GM21825 (cell line): ENCODE measurements at regions not wholly inside any gene's neighbourhood (a gene's known extent, or its start where the extent isn't known, plus 50 kb on each side); places are given as distances from the start of the nearest gene placed in this dataset.
"Not testable (repeated sequence)": the region's sequence is repeated elsewhere in the genome, so short reads cannot be mapped to it uniquely, and the experiment has no call there.

Experiments
- ATAC-seq: cut with Tn5 transposase; IDR thresholded peaks from one replicate; pipeline ENCODE4 v1.9.1; 2021; ENCODE audit warnings: mild to moderate bottlenecking, moderate library complexity; ENCODE audit not compliant: unreplicated experiment

DNA sequence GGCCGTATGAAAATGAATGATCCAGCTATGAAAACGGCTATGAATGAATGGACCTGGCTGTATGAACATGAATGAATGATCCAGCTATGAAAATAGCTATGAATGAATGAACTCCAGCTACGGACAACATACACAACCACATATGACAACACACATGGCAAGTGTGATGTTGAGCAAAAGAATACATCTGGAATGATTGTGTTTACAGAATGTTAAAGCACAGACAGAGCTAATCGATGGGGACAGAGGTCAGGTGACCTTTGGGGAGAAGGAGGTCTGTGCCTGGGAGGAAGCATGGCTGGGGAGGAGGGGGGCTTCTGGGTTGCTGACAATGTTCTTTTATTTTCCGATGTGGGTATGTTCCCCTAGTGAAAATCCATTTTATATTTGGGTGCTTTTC, 174.0 kb upstream of the WSCD1 start:
- ATAC-seq, result no peak

DNA sequence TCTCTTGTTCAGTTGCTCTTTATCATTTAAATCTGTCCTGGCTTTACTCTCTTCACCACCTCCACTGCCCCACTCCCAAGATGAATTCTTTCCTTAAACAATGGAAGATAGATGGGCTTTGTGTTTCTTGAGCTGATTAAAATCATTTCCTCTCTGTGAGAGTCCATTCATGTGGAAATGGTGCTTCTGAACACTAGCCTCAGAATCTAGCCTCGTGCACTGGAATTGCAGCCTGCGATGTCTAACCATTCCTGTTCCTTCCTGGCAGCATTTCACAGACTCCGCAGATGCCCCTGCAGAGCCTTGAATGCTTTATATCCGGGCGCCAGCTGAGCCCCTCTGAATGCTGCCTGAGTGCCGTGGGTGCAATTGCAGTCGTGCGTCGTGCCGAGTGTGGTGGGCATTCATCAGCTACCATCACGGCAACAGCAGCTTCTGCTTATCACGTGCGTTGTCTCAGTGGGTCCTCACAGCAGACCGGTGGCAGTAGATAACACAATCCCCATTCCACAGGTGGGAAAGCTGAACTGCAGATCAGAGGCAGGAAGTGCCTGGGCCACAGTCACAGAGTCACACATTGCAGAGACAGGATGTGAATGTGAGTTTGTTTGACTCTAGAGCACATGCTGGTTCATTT, 172.8 kb upstream of the WSCD1 start:
- ATAC-seq, result no peak

DNA sequence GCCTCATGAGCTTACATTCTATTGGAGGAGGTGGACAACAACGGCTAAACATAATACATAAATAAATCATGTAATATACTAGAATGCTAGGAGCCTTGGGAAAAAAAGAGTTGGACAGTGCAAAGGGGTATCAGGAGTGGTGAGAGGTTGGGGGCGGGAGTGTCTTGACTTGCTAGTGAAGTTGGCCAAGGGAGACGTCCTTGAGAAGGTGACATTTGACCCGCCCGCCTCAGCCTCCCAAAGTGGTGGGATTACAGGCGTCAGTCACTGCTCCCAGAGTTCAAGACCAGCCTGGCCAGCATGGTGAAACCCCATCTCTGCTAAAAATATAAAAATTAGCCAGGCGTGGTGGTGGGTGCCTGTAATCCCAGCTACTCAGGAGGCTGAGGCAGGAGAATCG, 172.2 kb upstream of the WSCD1 start:
- ATAC-seq, result not testable (repeated sequence)

DNA sequence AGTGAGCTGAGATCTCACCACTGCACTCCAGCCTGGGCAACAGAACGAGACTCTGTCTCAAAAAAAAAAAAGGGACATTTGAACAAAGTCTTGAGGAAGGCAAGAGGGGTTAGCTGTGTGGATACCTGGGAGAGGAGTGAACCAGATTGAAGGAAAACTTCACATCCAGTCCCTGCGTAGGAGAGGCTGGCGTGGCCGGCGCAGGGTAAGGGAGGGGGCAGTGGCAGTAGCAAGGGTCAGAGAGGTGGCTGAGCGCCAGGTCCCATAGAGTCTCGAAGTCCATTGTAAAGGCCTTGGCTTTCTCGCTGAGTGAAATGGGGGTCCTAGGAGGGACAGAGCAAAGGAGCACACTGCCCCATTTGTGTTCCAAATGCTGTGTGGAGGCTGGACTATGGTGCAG, 171.8 kb upstream of the WSCD1 start:
- ATAC-seq, result no peak

DNA sequence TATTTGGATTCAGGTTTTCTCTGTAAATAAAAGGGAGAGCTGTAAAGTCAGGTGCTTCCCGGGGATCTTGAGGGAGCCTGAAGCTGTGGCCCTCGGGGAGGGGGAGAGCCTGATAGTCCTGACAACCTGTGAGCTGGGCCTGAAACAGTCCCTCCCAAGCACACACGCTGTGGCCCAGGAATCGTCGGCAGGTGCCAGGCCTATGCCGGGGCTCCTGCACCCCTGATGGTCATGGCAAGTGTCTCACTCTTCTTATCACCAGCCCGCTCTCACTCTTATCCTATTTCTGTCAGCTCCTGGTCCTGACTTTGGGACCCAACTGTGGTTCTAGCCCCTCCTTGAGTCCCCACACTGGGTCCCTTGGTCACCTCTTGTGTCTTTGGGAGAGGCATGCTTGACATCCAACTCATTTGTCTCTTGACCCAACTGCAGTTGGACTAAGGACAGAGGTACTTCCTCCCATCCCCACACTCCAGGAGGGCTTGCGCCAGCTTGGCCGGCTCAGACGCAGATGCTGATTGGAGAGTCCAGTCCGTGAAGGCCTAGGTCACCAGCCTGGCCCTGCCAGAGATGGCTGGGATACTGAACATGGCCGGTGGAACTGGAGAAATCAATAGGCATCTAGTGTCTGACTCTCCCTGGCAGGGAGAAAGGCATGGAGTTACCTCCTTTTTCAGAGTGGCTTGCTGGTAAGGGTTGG, 170.5 kb upstream of the WSCD1 start:
- no peak for ATAC-seq

DNA sequence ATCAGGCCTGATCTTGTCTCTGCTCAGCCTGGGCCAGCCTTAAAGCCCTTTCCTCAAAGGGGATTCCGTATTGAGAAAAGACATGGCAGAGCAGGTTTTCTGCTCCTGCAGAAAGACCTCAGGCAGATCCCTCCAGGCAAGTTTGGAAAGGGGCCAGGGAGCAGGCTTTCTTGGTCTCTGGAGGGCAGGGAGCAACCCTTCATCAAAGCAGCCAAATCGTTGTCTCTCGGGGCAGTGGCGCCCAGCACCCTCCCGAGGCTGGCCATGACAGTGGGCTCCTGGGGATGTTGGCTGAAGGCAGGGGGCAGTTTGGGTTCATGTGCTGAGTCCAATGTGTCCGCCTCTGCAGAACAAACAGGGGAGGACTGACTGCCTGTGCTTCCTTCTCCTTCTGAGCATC, 168.4 kb upstream of the WSCD1 start:
- no peak for ATAC-seq

DNA sequence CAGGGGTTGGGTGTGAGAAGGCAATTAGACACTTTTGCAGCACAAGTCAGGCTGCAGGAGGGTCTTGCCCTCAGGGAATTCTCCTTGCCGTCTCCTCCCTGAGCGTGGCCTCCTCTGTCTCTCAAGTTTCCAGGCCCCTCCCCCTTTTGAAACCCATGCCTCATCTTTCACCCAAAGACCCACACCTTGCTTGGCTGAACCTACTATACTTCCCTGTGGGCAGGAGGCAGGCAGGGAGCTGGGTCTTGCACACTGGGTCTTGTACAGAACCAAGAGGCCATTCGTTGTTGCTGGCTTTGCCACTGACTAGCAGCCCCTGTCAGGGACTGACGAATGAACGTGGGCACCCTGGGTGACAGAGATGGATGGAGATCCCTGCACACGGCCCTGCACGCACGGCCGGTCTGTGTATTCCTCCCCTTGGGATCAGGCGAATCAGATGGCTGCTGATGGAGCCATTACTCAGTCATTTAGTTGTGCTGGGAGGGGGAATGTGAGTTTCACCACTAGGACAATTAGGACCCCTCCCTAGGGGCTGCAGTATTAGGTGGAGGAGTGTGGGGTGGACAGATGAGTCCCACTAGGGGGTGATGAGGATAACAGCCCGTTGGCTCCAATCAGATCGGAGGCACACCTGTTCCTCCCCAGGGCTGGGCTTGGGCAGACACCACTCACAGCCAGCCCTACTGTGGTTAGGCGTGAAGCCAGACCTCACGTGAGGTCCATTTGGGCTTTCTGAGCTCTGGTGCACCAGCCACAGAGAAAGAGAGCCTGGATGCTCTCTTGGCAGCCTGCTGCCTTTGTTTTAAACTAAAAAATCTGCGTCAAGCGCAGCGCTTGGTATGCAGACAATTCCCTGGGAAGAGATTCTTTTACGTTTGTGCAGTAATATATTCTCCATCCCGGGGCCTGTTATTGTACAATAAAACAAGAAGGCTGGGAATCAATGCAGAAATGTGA, 167.7 kb upstream of the WSCD1 start:
- ATAC-seq, result no peak

DNA sequence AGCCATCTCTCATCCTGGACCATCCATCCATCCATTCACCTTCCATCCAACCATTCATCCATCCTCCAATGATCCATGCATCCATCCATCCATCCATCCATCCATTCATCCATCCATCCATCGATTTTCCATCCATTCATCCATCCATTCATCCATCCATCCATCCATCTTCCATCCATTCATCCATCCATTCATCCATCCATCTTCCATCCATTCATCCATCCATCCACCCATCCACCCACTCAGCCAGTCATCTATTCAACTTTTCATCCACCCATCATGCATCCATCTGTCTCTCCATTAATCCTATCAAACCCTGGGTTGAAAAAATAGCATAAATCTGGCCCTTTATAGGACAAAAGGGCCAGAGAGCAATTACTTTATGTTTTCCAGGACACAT, 158.3 kb upstream of the WSCD1 start:
- ATAC-seq, result no peak

DNA sequence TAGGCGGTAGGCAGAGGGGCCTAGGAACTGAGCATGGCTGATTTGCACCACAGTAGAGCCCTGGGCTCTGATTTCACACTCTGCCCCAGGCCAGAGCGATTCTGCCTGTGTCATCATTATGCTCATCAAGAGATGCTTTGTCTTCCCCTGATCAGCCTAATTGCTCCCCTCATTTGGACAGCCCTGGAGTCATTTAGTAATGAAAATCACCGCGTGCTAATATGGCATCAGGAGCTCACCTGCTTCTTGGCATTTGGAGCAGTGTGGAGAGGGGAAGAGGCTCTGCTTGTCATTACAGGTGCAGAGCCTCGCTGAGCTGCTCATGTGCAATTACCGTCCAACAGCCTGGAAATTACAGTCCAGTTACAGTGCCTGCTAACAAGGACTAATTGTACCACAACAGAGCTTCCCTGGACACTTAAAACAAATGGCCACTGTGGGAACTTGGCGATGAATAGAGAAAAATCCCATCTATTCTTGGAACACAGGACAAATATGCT, 157.1 kb upstream of the WSCD1 start:
- no peak for ATAC-seq

DNA sequence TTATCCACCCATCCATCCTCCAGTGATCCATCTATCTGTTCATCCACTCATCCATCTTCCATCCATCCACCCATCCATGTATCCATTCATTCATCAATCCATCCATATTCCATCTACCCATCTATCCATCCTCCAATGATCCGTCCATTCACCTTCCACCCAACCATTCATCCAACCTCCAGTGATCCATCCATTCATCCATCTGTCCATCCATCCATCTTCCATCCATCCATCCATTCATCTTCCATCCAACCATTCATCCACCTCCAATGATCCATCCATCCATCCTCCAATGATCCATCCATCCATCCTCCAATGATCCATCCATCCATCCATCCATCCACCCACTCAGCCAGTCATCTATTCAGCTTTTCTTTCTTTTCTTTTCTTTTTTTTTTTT, 156.5 kb upstream of the WSCD1 start:
- no peak for ATAC-seq

DNA sequence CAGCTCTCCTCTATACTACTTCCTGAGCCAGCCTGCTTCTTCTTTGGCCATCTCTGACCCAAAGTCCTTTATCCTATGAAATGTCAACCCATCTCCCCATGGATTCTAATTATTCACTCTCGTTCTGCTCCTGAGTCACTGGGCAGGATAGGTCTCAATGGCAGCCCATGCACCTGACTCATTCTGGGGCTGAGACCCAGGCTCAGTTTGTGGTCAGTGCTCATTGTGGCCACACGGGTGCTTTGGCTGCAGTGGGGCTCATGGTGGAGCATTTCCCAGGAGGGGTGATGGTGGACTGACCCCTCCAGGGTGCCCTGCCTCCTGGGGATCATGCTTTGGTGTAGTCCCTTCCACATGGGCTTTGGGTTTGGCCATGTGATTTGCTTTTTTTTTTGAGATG, 154.8 kb upstream of the WSCD1 start:
- no peak for ATAC-seq

DNA sequence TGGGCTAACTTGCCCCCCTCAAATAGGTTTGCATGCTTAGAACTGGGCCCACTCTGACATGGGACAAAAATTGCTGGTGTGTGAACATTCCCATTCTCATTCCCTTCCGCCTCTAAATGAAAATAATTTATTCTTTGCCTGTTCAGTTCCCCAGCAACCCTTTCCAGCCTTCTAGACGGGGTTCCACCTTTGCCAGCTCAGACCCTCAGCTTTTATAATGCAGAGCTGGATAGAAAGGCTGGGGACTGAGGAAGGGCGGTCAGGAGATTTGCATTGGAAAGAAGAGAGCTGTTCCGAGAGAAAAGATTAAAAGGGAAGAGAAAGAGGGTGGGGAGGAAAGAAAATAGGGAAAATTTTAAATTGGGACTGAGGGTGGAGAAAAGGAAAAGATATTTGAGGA, 151.1 kb upstream of the WSCD1 start:
- ATAC-seq, result no peak

DNA sequence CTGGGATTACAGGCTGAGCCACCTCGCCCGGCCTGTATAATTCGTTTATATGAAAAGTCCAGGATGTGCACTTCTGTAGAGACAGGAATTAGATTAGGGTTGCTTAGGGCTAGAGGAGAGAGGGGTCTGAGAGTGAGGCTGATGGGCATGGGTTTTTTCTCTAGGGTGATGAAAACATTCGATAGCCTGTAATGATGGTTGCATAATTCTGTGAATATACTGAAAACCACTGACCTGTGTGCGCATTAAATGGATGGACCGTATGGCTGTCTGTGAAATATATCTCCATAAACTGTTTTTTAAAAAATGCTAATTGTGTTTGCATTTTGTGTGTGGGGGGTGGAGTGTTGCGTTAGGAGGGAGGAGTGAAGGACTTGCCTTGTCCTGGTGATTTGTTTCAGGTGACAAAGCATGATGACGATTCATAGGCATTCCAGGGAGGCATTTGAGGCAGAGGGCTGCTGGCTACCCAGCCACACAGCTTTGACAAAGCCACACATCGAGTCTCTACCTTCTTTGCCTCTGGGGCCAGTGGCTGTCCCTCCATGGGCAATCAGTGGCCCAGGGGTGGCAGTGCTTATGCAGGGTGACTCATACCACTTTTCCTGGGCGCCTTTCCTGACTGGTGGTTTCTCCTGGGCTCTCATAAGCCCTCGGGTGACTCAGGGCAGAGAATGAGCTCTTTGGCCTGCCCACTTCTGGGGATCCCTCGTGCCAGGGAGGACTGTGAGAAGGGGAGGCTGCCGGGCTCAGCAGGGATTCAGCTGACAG, 148.5 kb upstream of the WSCD1 start:
- ATAC-seq, result no peak

DNA sequence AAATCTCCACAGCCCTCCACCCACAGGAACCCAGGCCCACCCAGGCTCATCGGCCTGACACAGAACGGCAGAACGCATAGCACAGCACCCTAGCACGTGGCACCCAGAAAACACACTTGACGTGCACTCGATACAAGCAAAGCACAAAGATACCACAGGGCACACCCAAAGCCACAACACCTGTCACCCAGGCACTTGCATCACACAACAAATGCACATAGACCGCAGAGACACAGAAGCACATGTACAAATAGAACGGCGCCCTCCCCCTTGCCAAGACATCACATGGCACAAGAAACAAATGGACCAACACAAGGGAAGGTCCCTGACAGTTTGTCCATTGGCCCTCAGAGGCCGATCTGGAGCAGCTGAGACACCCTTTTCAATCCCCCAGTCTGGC, 147.7 kb upstream of the WSCD1 start:
- no peak for ATAC-seq

DNA sequence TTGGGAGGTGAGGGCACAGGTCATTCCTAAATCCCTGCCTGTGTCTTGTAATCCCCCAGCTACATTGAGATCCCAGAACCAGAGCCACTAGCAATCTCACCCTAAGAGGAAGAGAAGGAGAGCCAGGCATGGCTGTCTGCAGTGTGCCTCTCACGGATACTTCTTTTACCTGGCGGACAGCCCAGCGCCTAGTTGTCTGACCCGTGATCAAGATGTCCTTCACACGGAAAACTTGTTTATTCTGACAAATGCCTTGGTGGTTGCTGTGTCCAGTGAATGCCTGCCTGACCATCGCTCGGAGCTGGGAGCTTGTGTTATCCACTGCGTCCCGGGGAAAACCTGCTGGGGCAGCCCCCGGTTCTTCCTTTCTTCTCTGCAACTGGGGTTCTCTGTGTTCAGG, 140.5 kb upstream of the WSCD1 start:
- ATAC-seq, result no peak

DNA sequence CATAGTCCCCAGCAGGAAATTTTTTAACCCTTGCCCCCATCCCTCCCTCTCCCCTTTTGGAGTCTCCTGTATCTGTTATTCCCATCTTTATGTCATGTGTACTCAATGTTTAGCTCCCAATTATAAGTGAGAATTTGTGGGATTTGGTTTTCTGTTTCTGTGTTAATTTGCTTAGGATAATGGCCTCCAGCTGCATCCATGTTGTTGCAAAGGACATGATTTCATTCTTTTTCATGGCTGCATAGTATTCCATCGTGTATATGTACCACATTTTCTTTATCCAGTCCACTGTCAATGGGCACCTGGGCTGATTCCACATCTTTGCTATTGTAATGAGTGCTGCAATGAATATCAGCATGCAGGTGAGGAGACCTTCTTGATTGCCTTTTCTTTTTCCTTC, 139.6 kb upstream of the WSCD1 start:
- ATAC-seq, result not testable (repeated sequence)

DNA sequence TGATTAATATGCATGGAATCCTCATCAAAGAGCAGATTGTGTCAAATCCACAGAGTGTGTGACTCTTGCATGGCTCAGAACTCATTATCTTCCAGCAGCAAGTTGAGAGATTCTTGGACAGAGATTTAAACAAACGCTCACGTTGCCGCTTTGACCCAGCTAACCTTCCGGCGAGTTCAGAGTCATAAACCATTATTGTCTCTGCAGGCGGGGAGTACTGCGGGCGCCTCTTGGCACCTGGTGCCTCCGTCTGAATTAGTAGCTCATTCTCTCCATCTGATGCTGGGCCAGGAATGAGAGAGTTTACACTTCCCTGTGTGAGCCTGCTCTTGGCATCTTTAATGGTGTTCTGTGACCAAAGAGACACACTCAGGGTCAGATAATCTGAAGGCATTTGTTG, 138.6 kb upstream of the WSCD1 start:
- no peak for ATAC-seq

DNA sequence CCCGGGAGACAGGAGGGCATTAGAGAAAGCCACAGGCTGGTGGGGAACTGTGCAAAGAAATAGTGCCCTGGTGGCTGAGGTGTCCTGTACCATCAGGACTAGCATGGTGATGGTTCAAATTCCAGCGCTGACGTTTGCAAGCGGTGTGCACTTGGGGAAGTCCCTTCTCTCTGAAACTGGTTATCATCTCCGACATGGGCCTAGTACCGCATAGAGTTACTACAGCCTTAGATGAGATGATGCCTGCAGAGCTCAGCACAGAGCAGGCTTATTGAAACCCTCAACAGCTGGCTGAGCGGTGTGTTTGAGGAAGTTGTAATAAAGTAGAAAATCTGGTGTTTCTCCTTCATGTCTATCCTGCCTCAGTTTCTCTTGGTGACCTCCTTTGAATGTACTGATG, 136.7 kb upstream of the WSCD1 start:
- ATAC-seq, result no peak

DNA sequence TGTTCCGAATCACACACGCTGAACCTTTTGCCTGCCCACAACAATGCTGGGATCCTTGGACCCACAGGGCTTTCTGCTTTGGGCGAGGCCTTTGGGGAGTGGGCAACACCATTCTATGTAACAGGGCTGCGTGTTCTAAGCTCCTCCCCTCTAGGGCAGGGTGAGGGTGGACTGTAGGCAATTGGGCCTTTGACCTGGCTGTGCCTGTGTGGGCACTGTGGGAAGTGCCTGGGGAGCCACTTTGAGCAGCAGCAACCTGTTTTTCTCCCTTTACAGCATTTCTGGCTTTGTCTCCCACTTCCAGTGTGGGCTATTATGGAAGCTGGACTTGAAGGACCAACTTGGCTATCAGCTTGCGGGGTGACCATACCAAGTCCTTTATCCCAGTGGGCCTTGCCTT, 128.9 kb upstream of the WSCD1 start:
- no peak for ATAC-seq

DNA sequence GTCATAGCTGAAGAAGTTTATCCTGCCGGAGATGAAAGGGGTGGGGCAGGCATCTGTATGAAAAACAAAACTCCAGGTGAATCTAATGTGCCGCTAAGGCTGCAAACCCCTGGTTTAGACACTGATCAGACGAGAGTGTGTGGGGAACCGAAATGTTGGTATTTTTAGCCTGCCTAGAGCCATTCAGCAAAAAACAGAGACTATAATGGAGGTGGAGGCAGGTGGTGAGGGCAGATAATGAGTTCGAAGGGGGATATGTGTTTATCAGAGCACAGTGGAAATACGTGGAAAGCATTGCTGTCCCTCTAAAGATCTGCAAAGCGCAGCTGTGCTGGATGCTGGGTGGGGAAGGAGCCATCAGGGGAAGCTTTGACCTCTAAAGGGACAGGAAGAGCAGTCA, 127.5 kb upstream of the WSCD1 start:
- ATAC-seq, result no peak

DNA sequence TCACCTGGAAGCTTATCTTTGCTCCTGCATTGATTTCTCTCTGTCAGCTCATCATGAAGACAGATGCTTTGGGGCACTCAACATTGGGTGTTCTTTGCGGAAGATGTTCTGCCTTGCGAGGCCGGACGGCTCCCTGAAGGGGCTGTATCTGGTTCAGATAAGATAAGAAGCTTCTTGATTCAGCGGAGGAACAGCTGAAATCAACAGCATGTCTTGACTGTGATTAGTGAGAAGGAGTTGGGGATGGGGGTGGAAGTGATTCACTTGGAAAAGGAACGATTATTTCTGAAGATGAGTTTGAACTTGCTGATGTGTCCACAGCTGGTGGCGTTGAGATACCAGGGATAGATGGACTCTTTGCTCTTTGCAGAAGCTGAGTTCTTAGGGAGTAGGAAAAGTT, 126.9 kb upstream of the WSCD1 start:
- ATAC-seq, result no peak
